T-helper 2 cell treated with Interferon-gamma antibody and Interleukin-4, amounts not matched to agents 100 ng/mL and 5 ng/mL, for 36 hours (primary cell): ENCODE measurements at regions not wholly inside any gene's neighbourhood (a gene's known extent, or its start where the extent isn't known, plus 50 kb on each side); places are given as distances from the start of the nearest gene placed in this dataset.

Source experiments
- intact Hi-C: fragments of 100-400 bp; cut with micrococcal nuclease; formaldehyde crosslinking; loops from one replicate; pipeline ENCODE4 v1.15.1; 2023

- intact Hi-C loops = loop anchor here (10.0 kb wide), 1 partner anchor 136 kb away; no protein-coding TSS in a partner anchor
These were observed 66.6 kb upstream of the SMARCA2 start for GRCh38 chr9:1948541-1948940.

- intact Hi-C loops = no loop called here
These were observed 63.7 kb upstream of the SMARCA2 start for GRCh38 chr9:1951446-1951845.

GRCh38 chr9:1952001-1952400 is 63.1 kb upstream of the SMARCA2 start:
- intact Hi-C loops = no loop called here

- intact Hi-C loops = no loop called here
These were observed 60.9 kb upstream of the SMARCA2 start for GRCh38 chr9:1954238-1954637.

GRCh38 chr9:1956958-1957357 is 58.2 kb upstream of the SMARCA2 start:
- intact Hi-C loops = no loop called here

- intact Hi-C loops = no loop called here
These were observed 57.3 kb upstream of the SMARCA2 start for GRCh38 chr9:1957856-1958255.

GRCh38 chr9:1959371-1959770 is 55.8 kb upstream of the SMARCA2 start:
- intact Hi-C loops = no loop called here

GRCh38 chr9:1960342-1961042 is 54.7 kb upstream of the SMARCA2 start:
- intact Hi-C loops = no loop called here

GRCh38 chr9:1962122-1962521 is 53.0 kb upstream of the SMARCA2 start:
- intact Hi-C loops = no loop called here

GRCh38 chr9:1962588-1963106 is 52.5 kb upstream of the SMARCA2 start:
- intact Hi-C loops = no loop called here

GRCh38 chr9:1964093-1964492 is 51.1 kb upstream of the SMARCA2 start:
- intact Hi-C loops = no loop called here
